ENCODE measurements at regions not wholly inside any gene's neighbourhood (a gene's known extent, or its start where the extent isn't known, plus 50 kb on each side); places are given as distances from the start of the nearest gene placed in this dataset.

- no peaks in the 10 kb centered on the region for H3K9me2 ChIP-seq (replicated peaks; ENCODE audit: control insufficient read depth, low read length)
- H3K4me2 ChIP-seq (ENCODE audit: low read length), result no peak overlapping the region
- TF ChIP-seq EZH2phosphoT487 (IDR thresholded peaks at IDR 0.05; ENCODE audit: borderline replicate concordance, low read length) (no peak), CTCF (IDR thresholded peaks at IDR 0.05; ENCODE audit: low read depth, low read length, poor library complexity, severe bottlenecking) (no peak)
- no peaks in the 10 kb centered on the region for H3K9me3 ChIP-seq (ENCODE audit: control insufficient read depth, insufficient read depth, low read length)
- no peaks in the 10 kb centered on the region for H3K79me2 ChIP-seq (ENCODE audit: control insufficient read depth, low read length)
- H3F3A ChIP-seq (ENCODE audit: control insufficient read depth, insufficient read depth), result no peaks in the 10 kb centered on the region
- no peaks in the 10 kb centered on the region for H3K4me1 ChIP-seq (ENCODE audit: control insufficient read depth, low read length)
- H3K36me3 ChIP-seq (ENCODE audit: control insufficient read depth, low read length), result no peaks in the 10 kb centered on the region
- H3K4me3 ChIP-seq (ENCODE audit: low read length), result no peak overlapping the region
- no peak overlapping the region for H3K27ac ChIP-seq (ENCODE audit: low read depth, low read length)
- H3K27me3 ChIP-seq (ENCODE audit: control insufficient read depth, low read length), result no peaks in the 10 kb centered on the region
- no peaks in the 10 kb centered on the region for H4K20me1 ChIP-seq (ENCODE audit: control insufficient read depth, insufficient read depth, low read depth, low read length)
Observed at GRCh38 chr14:51491036-51491545, 160.6 kb upstream of the FRMD6 start.

- Histone ChIP-seq H3K36me3 (ENCODE audit: control insufficient read depth, low read length) (no peaks in the 10 kb centered on the region), H3F3A (ENCODE audit: control insufficient read depth, insufficient read depth) (no peaks in the 10 kb centered on the region), H3K4me2 (ENCODE audit: low read length) (no peak overlapping the region), H3K27me3 (ENCODE audit: control insufficient read depth, low read length) (no peaks in the 10 kb centered on the region), H3K4me3 (ENCODE audit: low read length) (no peak overlapping the region), H3K9me3 (ENCODE audit: control insufficient read depth, insufficient read depth, low read length) (no peaks in the 10 kb centered on the region), H3K4me1 (ENCODE audit: control insufficient read depth, low read length) (no peaks in the 10 kb centered on the region), H4K20me1 (ENCODE audit: control insufficient read depth, insufficient read depth, low read depth, low read length) (no peaks in the 10 kb centered on the region), H3K27ac (ENCODE audit: low read depth, low read length) (no peak overlapping the region), H3K79me2 (ENCODE audit: control insufficient read depth, low read length) (no peaks in the 10 kb centered on the region), H3K9me2 (replicated peaks; ENCODE audit: control insufficient read depth, low read length) (no peaks in the 10 kb centered on the region)
- TF ChIP-seq CTCF (IDR thresholded peaks at IDR 0.05; ENCODE audit: low read depth, low read length, poor library complexity, severe bottlenecking) (no peak), EZH2phosphoT487 (IDR thresholded peaks at IDR 0.05; ENCODE audit: borderline replicate concordance, low read length) (no peak)
Observed at GRCh38 chr14:51491776-51492175, 159.9 kb upstream of the FRMD6 start.

- no peaks in the 10 kb centered on the region for H3K4me1 ChIP-seq (ENCODE audit: control insufficient read depth, low read length)
- TF ChIP-seq CTCF (IDR thresholded peaks at IDR 0.05; ENCODE audit: low read depth, low read length, poor library complexity, severe bottlenecking) (no peak), EZH2phosphoT487 (IDR thresholded peaks at IDR 0.05; ENCODE audit: borderline replicate concordance, low read length) (no peak)
- H3K9me3 ChIP-seq (ENCODE audit: control insufficient read depth, insufficient read depth, low read length), result no peaks in the 10 kb centered on the region
- H3K36me3 ChIP-seq (ENCODE audit: control insufficient read depth, low read length), result no peaks in the 10 kb centered on the region
- H3K79me2 ChIP-seq (ENCODE audit: control insufficient read depth, low read length), result no peaks in the 10 kb centered on the region
- H3K27me3 ChIP-seq (ENCODE audit: control insufficient read depth, low read length), result no peaks in the 10 kb centered on the region
- H4K20me1 ChIP-seq (ENCODE audit: control insufficient read depth, insufficient read depth, low read depth, low read length), result no peaks in the 10 kb centered on the region
- H3K4me3 ChIP-seq (ENCODE audit: low read length), result no peak overlapping the region
- no peaks in the 10 kb centered on the region for H3F3A ChIP-seq (ENCODE audit: control insufficient read depth, insufficient read depth)
- no peaks in the 10 kb centered on the region for H3K9me2 ChIP-seq (replicated peaks; ENCODE audit: control insufficient read depth, low read length)
- H3K4me2 ChIP-seq (ENCODE audit: low read length), result no peak overlapping the region
- no peak overlapping the region for H3K27ac ChIP-seq (ENCODE audit: low read depth, low read length)
Observed at GRCh38 chr14:51495319-51495718, 156.4 kb upstream of the FRMD6 start.

Data from DOHH2 (cell line).